HUDEP-2 (cell line): ENCODE measurements at regions not wholly inside any gene's neighbourhood (a gene's known extent, or its start where the extent isn't known, plus 50 kb on each side); places are given as distances from the start of the nearest gene placed in this dataset.

Source experiments
- DNase-seq, 76 experiments: peaks; one replicate each; lab custom pipeline; 2025; ENCODE audit not compliant: unreplicated experiment in 76 of 76; lab: John Stamatoyannopoulos, UW

GRCh38 chr22:34129691-34130486, 209.6 kb upstream of the LARGE1 start:
- no peak for DNase-seq

- DNase-seq = no peak
Observed at GRCh38 chr22:34135749-34136148, 215.5 kb upstream of the LARGE1 start.

DNA sequence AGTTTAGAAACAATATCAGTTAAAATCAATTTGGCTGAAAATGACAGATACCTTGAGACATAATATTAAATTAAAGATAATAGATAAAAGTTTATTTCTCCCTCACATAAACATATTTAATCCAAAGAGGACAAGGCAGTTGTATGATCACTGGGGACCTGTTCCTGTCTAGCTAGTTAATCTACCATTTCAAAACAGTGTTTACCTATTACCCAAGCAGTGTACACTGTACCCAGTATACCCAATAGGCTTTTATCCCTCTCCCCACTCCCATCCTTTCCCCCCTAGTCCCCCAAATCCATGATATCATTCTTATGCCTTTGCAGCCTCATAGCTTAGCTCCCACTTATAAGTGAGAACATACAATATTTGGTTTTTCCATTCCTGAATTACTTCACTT, 229.7 kb upstream of the LARGE1 start:
- no peak for DNase-seq

DNA sequence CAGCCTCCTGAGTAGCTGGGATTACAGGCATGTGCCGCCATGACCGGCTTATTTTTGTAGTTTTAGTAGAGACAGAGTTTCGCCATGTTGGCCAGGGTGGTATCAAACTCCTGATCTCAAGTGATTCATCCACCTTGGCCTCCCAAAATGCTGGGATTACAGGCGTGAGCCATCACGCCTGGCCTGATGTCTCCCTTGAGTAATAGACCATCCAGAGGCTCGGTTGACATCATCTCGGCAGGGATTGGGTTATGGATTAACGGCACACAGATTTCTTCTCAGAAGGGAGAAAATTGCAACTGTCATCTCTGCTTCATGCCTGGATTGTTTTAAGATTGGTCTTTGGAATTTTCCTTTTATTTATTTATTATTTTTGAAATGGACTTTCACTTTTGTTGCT, 239.2 kb upstream of the LARGE1 start:
- DNase-seq = no peak

GRCh38 chr22:34160141-34160783, 240.0 kb upstream of the LARGE1 start:
- DNase-seq = no peak

- DNase-seq = no peak
Observed at GRCh38 chr22:34161431-34162123, 241.3 kb upstream of the LARGE1 start.

- DNase-seq = no peak
Observed at GRCh38 chr22:34198976-34199375, 278.7 kb upstream of the LARGE1 start.

DNA sequence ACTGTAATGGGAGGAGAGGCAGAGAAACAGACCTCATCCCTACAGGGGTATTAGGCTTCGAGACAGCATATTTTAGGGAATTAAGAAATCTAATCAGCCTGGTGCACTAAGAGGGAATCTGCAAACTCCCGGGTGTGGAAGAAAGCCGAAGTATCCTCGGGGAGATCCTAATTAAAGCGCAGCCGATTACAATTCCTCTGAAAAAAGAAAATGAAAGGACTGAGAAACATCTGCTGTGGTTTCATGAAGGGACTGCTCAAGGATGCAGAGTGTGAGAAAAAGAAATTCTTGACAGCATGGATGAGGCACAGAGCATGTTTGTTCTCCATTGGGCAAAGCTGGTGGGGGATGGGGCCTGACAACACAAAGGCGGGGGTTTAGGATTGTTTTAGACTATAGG, 290.0 kb upstream of the LARGE1 start:
- DNase-seq = no peak

DNA sequence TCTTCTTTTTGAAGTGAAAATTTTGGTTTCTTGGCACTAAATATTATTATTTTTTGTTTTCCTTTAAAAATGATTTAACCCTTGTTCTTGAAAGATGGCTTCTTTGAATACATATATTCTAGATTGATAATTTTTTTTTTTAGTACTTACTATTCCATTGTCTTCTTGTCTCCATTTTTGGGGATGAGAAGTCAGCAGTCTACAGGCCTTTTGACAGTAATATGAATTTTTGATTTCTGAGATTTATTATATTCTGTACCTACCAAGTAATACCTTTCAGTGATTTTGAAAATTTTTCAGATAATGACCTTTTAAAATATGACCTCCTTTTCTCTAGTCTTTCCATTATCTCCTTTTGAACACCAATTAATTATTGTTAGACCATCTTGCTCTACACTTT, 294.1 kb upstream of the LARGE1 start:
- no peak for DNase-seq

- no peak for DNase-seq
Observed at GRCh38 chr22:34225278-34225677, 305.0 kb upstream of the LARGE1 start.

DNA sequence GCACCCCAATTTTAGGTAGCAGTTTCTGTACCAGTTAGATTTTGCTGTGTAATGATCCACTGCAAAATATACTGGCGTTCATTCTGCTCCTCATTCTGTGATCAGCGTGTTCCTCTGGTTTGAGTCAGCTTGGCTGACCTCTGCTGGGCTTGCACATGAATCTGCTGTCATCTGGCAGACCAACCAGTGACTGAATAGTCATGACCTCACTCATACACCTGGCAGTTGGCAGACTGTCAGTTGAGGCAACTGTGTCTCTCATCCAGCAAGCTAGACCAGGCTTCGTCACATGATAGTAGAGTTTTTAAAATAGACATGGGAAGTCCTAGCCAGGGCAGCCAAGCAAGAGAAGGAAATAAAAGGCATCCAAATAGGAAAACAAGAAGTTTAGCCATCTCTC, 316.3 kb upstream of the LARGE1 start:
- no peak for DNase-seq

DNA sequence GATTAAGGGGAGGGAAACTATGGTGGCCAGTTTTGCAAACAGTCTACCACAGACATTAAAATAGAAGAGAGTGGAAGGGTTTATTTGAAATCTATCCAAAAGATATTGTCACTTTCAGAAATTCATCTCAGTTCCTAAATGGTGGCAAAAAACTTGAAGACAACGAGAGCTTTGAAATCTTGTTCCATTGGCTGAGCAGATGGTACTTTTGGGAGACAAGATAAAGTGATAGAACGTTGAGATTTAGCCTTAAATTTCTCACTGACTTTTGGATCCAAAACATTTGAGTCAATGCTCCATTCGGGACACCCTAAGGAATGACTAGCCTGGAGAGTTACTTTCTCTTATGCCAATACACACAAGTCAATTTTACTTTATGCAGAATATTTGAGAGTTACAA, 319.1 kb upstream of the LARGE1 start:
- DNase-seq = no peak

- DNase-seq = no peak
Observed at GRCh38 chr22:34243023-34243422, 322.7 kb upstream of the LARGE1 start.

GRCh38 chr22:34255042-34255441, 334.8 kb upstream of the LARGE1 start:
- no peak for DNase-seq

GRCh38 chr22:34278121-34278520, 357.8 kb upstream of the LARGE1 start:
- DNase-seq = peak in 1 of 76 experiments; percentile 0

- no peak for DNase-seq
Observed at GRCh38 chr22:34281738-34282137, 361.5 kb upstream of the LARGE1 start.

DNA sequence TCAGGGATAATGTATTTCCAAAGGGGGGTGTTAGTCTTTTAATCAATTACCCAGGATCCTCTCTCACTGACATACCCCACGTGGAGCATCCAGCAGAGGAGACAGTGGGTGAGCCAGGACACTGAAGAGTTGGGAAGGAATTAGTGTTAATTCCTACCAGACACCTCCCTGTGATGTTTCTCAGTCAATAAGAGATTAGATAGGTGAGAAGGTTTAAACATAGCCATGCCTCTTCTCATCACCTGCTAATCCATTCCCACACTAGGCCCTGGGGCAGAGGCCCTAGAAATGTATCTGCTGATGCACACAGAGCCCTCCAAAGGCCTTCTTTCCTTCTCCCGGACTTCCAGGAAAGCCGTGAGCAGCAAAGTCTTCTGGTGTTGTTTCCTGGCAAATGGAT, 363.6 kb upstream of the LARGE1 start:
- no peak for DNase-seq

- DNase-seq = no peak
Observed at GRCh38 chr22:34293324-34293723, 373.0 kb upstream of the LARGE1 start.

- DNase-seq = no peak
Observed at GRCh38 chr22:34294476-34294875, 374.2 kb upstream of the LARGE1 start.

DNA sequence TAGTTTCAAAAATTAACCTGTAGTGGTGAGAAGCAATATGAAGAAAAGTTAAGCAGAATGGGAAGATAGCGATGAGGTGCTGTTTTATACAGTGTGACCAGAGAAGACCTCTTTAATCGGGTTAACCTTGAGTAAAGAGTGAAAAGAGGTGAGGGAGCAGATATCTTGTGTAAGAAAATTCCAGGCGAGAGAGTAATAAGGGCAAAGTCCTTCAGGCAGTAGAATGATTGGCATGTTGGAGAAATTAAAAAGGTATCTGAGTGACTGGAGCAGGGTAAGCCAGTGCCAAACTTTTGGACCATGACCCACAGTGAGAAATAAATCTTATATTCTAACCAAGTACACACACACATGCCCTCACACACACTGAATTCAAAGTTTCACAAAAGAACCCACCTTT, 374.7 kb upstream of the LARGE1 start:
- DNase-seq = no peak

DNA sequence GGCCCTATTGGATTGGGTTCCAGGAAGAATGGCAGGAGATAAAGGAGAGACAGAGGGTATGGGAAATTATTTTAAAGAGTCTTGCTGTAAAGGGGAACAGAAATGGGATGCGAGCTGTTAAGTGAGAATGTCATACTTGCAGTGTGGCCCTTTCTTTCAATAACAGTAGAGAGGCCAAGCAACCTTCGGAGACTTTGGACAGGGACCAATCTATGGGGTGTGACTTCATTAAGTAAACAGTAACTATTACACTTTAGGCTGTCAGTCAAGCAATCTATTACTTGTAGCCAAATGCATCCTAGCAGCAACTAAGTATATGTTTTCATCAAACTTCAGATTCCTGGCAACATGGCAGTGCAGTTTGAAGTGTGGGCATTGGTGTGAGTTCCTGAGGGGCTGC, 376.2 kb upstream of the LARGE1 start:
- DNase-seq = no peak
